Stimulated activated CD8-positive, alpha-beta memory T cell treated with anti-CD3 and anti-CD28 coated beads, Interleukin-2, amount 100 ng/mL, for 1 hour (primary cell): ENCODE measurements at regions not wholly inside any gene's neighbourhood (a gene's known extent, or its start where the extent isn't known, plus 50 kb on each side); places are given as distances from the start of the nearest gene placed in this dataset.
A peak's percentile ranks its signal among the peaks of the same experiment; 100 is the strongest.

Experiments used
- DNase-seq, 2 donors: peaks; one replicate each; pipeline ENCODE4 v3.0.0-alpha.2; 2020; ENCODE audit warnings: low read depth in 2 of 2

- DNase-seq = no peak
These were observed 185.1 kb upstream of the DMAC1 start for GRCh38 chr9:7984692-7985091.

GRCh38 chr9:7984203-7984602, 184.6 kb upstream of the DMAC1 start:
- DNase-seq = no peak

- no peak for DNase-seq
These were observed 183.9 kb upstream of the DMAC1 start for GRCh38 chr9:7983490-7983889.

- DNase-seq = no peak
These were observed 183.3 kb upstream of the DMAC1 start for GRCh38 chr9:7982907-7983306.

GRCh38 chr9:7980691-7981289, 181.2 kb upstream of the DMAC1 start:
- no peak for DNase-seq

- no peak for DNase-seq
These were observed 180.5 kb upstream of the DMAC1 start for GRCh38 chr9:7980041-7980440.

GRCh38 chr9:7979611-7980010, 180.0 kb upstream of the DMAC1 start:
- no peak for DNase-seq

- DNase-seq = no peak
These were observed 178.0 kb upstream of the DMAC1 start for GRCh38 chr9:7977586-7977985.

- DNase-seq = no peak
These were observed 177.3 kb upstream of the DMAC1 start for GRCh38 chr9:7976856-7977255.

GRCh38 chr9:7976167-7976755, 176.7 kb upstream of the DMAC1 start:
- DNase-seq = peak; percentile 16 to 24

GRCh38 chr9:7975336-7975735, 175.8 kb upstream of the DMAC1 start:
- no peak for DNase-seq

GRCh38 chr9:7974335-7974960, 174.9 kb upstream of the DMAC1 start:
- no peak for DNase-seq

- DNase-seq = no peak
These were observed 173.5 kb upstream of the DMAC1 start for GRCh38 chr9:7973123-7973522.

- DNase-seq = no peak
These were observed 171.2 kb upstream of the DMAC1 start for GRCh38 chr9:7970681-7971330.

GRCh38 chr9:7968687-7969086, 169.1 kb upstream of the DMAC1 start:
- DNase-seq = no peak

GRCh38 chr9:7967851-7968250, 168.3 kb upstream of the DMAC1 start:
- no peak for DNase-seq

- DNase-seq = no peak
These were observed 167.7 kb upstream of the DMAC1 start for GRCh38 chr9:7967093-7967827.

- no peak for DNase-seq
These were observed 165.5 kb upstream of the DMAC1 start for GRCh38 chr9:7965063-7965462.

- DNase-seq = no peak
These were observed 163.4 kb upstream of the DMAC1 start for GRCh38 chr9:7963026-7963425.

GRCh38 chr9:7961076-7961475, 161.5 kb upstream of the DMAC1 start:
- DNase-seq = no peak

- DNase-seq = no peak
These were observed 160.9 kb upstream of the DMAC1 start for GRCh38 chr9:7960320-7961050.

GRCh38 chr9:7957803-7958202, 158.2 kb upstream of the DMAC1 start:
- DNase-seq = no peak
